ENCODE measurements at regions not wholly inside any gene's neighbourhood (a gene's known extent, or its start where the extent isn't known, plus 50 kb on each side); places are given as distances from the start of the nearest gene placed in this dataset.

DNA sequence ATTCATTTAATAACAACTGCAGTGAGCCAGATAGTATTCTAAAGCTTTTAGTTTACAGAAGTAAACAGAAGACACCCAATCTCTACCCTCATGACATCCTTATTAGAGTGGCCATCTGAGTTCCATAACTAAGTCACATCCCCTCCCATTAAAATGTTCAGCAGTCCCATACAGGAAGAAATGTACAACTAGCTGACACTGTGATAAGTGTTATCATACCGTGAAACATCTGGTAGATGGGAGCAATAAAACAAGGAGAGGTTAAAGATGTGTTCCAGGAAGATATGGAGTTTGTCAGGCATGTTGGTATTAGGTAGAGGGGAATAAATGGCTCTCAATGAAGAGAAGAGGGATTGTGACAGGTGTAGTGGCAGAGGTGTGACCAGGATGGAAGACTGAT is 60.5 kb upstream of the CAV2 start:
- H3K4me2 ChIP-seq (ENCODE audit: low read length), result no peak overlapping the region
- no peaks in the 10 kb centered on the region for H3K36me3 ChIP-seq (ENCODE audit: control insufficient read depth, insufficient read depth, low read length)
- no peak overlapping the region for H3K27ac ChIP-seq
- H3K4me1 ChIP-seq, result no peaks in the 10 kb centered on the region
- H3K4me3 ChIP-seq (ENCODE audit: low read depth, low read length), result no peak overlapping the region
- no peaks in the 10 kb centered on the region for H3K9me3 ChIP-seq (ENCODE audit: control insufficient read depth, low read length)
- no peak overlapping the region for H2AFZ ChIP-seq
- no peaks in the 10 kb centered on the region for H3K79me2 ChIP-seq
- H3K27me3 ChIP-seq (ENCODE audit: control insufficient read depth, insufficient read depth, low read length), result no peaks in the 10 kb centered on the region
- TF ChIP-seq, protein P1, sequence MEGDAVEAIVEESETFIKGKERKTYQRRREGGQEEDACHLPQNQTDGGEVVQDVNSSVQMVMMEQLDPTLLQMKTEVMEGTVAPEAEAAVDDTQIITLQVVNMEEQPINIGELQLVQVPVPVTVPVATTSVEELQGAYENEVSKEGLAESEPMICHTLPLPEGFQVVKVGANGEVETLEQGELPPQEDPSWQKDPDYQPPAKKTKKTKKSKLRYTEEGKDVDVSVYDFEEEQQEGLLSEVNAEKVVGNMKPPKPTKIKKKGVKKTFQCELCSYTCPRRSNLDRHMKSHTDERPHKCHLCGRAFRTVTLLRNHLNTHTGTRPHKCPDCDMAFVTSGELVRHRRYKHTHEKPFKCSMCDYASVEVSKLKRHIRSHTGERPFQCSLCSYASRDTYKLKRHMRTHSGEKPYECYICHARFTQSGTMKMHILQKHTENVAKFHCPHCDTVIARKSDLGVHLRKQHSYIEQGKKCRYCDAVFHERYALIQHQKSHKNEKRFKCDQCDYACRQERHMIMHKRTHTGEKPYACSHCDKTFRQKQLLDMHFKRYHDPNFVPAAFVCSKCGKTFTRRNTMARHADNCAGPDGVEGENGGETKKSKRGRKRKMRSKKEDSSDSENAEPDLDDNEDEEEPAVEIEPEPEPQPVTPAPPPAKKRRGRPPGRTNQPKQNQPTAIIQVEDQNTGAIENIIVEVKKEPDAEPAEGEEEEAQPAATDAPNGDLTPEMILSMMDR (IDR thresholded peaks at IDR 0.05), result no peak
- H3K9ac ChIP-seq, result no peak overlapping the region

DNA sequence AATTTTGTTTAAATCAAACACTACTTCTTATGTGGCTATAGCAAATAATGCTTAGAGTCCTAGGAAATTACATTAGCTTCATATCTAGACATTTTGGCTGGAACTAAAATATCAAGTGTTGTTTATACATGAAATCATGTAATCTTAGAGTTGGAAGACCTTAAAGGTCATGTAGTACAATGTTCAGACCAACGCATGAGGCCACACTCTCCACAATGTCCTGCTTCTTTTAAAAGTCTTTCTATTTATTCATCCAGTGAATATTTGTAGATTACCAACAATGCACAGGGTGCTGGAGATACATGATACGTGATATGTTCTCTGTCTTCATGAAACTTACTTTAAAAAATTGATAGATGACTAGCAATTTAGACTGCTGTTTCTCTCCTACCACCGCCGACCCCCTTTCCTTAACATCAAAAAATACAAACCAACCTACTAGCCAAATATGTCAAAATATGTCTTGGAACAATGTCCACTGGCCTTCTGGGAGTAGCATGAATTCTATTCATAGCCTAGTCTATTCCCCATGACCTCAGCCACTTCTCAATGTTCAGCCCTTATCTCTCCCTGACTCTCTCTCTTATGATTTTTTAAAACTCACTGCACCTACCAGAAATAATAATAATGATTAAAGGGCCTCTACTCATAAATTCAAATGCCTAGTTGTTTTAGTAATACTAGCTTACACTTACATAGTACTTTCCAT is 59.5 kb upstream of the CAV2 start:
- Histone ChIP-seq H3K4me3 (ENCODE audit: low read depth, low read length) (no peak overlapping the region), H3K27ac (no peak overlapping the region), H3K4me1 (no peaks in the 10 kb centered on the region)

DNA sequence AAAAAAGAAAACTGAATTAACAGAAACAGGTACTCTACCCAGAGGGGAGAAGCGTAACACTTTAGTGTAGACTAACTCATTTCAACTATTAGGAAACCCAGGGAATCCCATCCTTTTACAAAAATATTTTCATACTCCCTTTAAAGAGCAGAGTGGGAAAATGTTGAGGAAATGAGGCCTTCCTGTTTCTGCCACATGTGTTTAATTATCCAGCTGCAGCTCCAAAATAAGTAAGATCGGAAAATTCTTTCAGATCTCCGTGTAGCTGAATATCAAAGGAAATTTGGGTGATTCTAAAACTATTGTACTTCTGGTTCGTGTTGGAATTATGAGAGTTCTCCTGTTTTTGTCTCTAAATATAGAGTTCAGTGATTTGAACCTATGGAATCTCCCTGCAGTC is 58.0 kb upstream of the CAV2 start:
- H3K79me2 ChIP-seq, result no peaks in the 10 kb centered on the region
- no peak overlapping the region for H3K4me3 ChIP-seq (ENCODE audit: low read depth, low read length)
- H3K27me3 ChIP-seq (ENCODE audit: control insufficient read depth, insufficient read depth, low read length), result no peaks in the 10 kb centered on the region
- no peaks in the 10 kb centered on the region for H3K9me3 ChIP-seq (ENCODE audit: control insufficient read depth, low read length)
- TF ChIP-seq, protein P1 (IDR thresholded peaks at IDR 0.05), result no peak
- H2AFZ ChIP-seq, result no peak overlapping the region
- no peak overlapping the region for H3K9ac ChIP-seq
- no peaks in the 10 kb centered on the region for H3K4me1 ChIP-seq
- no peaks in the 10 kb centered on the region for H3K36me3 ChIP-seq (ENCODE audit: control insufficient read depth, insufficient read depth, low read length)
- H3K27ac ChIP-seq, result no peak overlapping the region
- no peak overlapping the region for H3K4me2 ChIP-seq (ENCODE audit: low read length)

More for the DNA sequence above, 59.5 kb upstream of the CAV2 start:
- no peak overlapping the region for H2AFZ ChIP-seq
- H3K36me3 ChIP-seq (ENCODE audit: control insufficient read depth, insufficient read depth, low read length), result no peaks in the 10 kb centered on the region
- H3K27me3 ChIP-seq (ENCODE audit: control insufficient read depth, insufficient read depth, low read length), result no peaks in the 10 kb centered on the region
- H3K9me3 ChIP-seq (ENCODE audit: control insufficient read depth, low read length), result no peaks in the 10 kb centered on the region
- TF ChIP-seq, protein P1 (IDR thresholded peaks at IDR 0.05), result no peak
- no peak overlapping the region for H3K9ac ChIP-seq
- H3K79me2 ChIP-seq, result no peaks in the 10 kb centered on the region
- H3K4me2 ChIP-seq (ENCODE audit: low read length), result no peak overlapping the region

DNA sequence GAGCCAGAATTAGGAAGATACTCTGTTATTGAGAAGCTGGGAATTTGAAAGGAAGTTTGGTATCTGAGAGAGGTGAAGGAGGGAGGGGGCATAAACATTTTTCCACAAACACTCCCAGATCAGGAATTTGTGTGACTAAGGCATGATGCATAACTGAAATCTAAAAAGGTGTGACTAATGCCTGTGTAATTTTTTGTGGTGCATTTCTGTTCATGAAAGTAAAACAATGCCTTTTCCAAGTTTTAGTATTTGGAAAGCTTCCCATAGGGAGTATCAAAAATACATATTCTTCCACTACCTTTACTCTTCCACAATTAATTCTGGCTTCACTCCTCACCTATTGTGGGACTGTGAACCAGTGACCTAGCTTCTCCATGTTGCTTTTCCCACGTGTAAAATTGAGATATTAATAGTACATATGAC is 56.4 kb upstream of the CAV2 start:
- H3K4me1 ChIP-seq, result no peaks in the 10 kb centered on the region
- no peak overlapping the region for H3K9ac ChIP-seq
- no peak overlapping the region for H2AFZ ChIP-seq
- H3K27me3 ChIP-seq (ENCODE audit: control insufficient read depth, insufficient read depth, low read length), result no peaks in the 10 kb centered on the region
- H3K4me3 ChIP-seq (ENCODE audit: low read depth, low read length), result no peak overlapping the region
- no peaks in the 10 kb centered on the region for H3K9me3 ChIP-seq (ENCODE audit: control insufficient read depth, low read length)
- TF ChIP-seq, protein P1 (IDR thresholded peaks at IDR 0.05), result no peak
- no peaks in the 10 kb centered on the region for H3K36me3 ChIP-seq (ENCODE audit: control insufficient read depth, insufficient read depth, low read length)
- no peak overlapping the region for H3K4me2 ChIP-seq (ENCODE audit: low read length)
- no peak overlapping the region for H3K27ac ChIP-seq
- H3K79me2 ChIP-seq, result no peaks in the 10 kb centered on the region

DNA sequence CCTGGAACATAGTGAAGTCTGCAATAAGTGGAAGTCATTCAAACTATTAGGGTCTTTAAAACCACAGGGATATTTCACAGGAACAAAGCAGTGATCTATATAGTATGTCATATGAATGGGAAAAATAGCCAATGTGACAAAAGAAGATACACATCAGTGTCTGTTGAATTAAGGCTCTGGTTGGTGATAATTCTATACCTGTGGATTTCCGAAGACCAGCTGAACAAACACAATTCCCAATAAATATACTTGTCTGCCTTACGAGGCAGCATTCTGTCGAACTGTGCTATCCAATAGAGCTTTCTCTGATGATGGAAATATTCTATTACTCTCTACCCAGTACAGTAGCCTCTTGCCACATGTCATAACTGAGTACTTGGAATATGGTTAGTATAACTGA is 55.9 kb upstream of the CAV2 start:
- H2AFZ ChIP-seq, result no peak overlapping the region
- no peaks in the 10 kb centered on the region for H3K4me1 ChIP-seq
- H3K36me3 ChIP-seq (ENCODE audit: control insufficient read depth, insufficient read depth, low read length), result no peaks in the 10 kb centered on the region
- H3K27ac ChIP-seq, result no peak overlapping the region
- no peaks in the 10 kb centered on the region for H3K27me3 ChIP-seq (ENCODE audit: control insufficient read depth, insufficient read depth, low read length)
- no peak overlapping the region for H3K4me3 ChIP-seq (ENCODE audit: low read depth, low read length)
- H3K79me2 ChIP-seq, result no peaks in the 10 kb centered on the region
- no peak overlapping the region for H3K9ac ChIP-seq
- no peaks in the 10 kb centered on the region for H3K9me3 ChIP-seq (ENCODE audit: control insufficient read depth, low read length)
- no peak overlapping the region for H3K4me2 ChIP-seq (ENCODE audit: low read length)
- TF ChIP-seq, protein P1 (IDR thresholded peaks at IDR 0.05), result no peak
